SK-N-SH (cell line): ENCODE measurements at regions not wholly inside any gene's neighbourhood (a gene's known extent, or its start where the extent isn't known, plus 50 kb on each side); places are given as distances from the start of the nearest gene placed in this dataset.

Source experiments
- CTCF ChIP-seq: fragments of 200-600 bp; sonication (generic); IDR thresholded peaks from 2 replicates; pipeline ENCODE4 v1.6.1; 2017; ENCODE audit warnings: antibody characterized with exemption, mild to moderate bottlenecking, moderate library complexity
- MXI1 ChIP-seq: IDR thresholded peaks from 2 replicates; pipeline ENCODE4 v1.6.1; 2012; ENCODE audit warnings: mild to moderate bottlenecking, low read depth, low read length, improper control_type of control experiment
- PBX3 ChIP-seq: IDR thresholded peaks from 2 replicates; pipeline ENCODE4; 2012
- POLR2AphosphoS5 ChIP-seq: IDR thresholded peaks from 2 replicates; pipeline ENCODE4 v1.6.1; 2012; ENCODE audit warnings: low read depth, low read length
- RAD21 ChIP-seq: IDR thresholded peaks from 2 replicates; pipeline ENCODE4 v1.6.1; 2012; ENCODE audit warnings: mild to moderate bottlenecking, low read length
- REST ChIP-seq: IDR thresholded peaks from 2 replicates; pipeline ENCODE4 v1.6.1; 2012; ENCODE audit warnings: mild to moderate bottlenecking, low read depth, low read length, moderate library complexity
- RFX5 ChIP-seq: IDR thresholded peaks from 2 replicates; pipeline ENCODE4 v1.6.1; 2012; ENCODE audit warnings: mild to moderate bottlenecking, improper control_type of control experiment, low read length
- RXRA ChIP-seq: IDR thresholded peaks from 2 replicates; pipeline ENCODE4 v1.4.0; 2012; ENCODE audit warnings: low read depth, mild to moderate bottlenecking, borderline replicate concordance
- SIN3A ChIP-seq: IDR thresholded peaks from 2 replicates; pipeline ENCODE4 v1.6.1; 2012; ENCODE audit warnings: low read depth, mild to moderate bottlenecking, low read length, moderate library complexity, borderline replicate concordance
- SMC3 ChIP-seq: IDR thresholded peaks from 2 replicates; pipeline ENCODE4 v1.6.1; 2012; ENCODE audit warnings: low read depth, low read length, improper control_type of control experiment
- USF1 ChIP-seq: IDR thresholded peaks from 2 replicates; pipeline ENCODE4 v1.4.0; 2012; ENCODE audit warnings: low read depth, borderline replicate concordance
- USF2 ChIP-seq: fragments of 150-350 bp; IDR thresholded peaks from 2 replicates; pipeline ENCODE4 v1.6.1; 2017; ENCODE audit warnings: antibody characterized with exemption, low read length, low read depth, borderline replicate concordance

GRCh38 chr10:9268176-9268575 lies 1213.7 kb downstream of the GATA3 start:
- TF ChIP-seq CTCF (no peak), MXI1 (no peak), USF2 (no peak), PBX3 (no peak), POLR2AphosphoS5 (no peak), SIN3A (no peak), RFX5 (no peak), REST (no peak), SMC3 (no peak), USF1 (no peak), RAD21 (no peak), RXRA (no peak)
